Smooth muscle cell (in vitro differentiated cells): ENCODE measurements at regions not wholly inside any gene's neighbourhood (a gene's known extent, or its start where the extent isn't known, plus 50 kb on each side); places are given as distances from the start of the nearest gene placed in this dataset.

ENCODE experiments used
- DNase-seq: peaks from one replicate; lab custom pipeline; 2025; ENCODE audit not compliant: unreplicated experiment; lab: John Stamatoyannopoulos, UW
- H2AFZ ChIP-seq: fragments of 200-600 bp; sonication (generic); 2 replicates; pipeline ENCODE4 v1.6.0; 2016; ENCODE audit warnings: antibody characterized with exemption, low read depth, mild to moderate bottlenecking
- H3F3A ChIP-seq: fragments of 200-600 bp; sonication (generic); 2 replicates; pipeline ENCODE4 v1.6.0; 2017; ENCODE audit warnings: antibody characterized with exemption, low read depth
- H3K27ac ChIP-seq: fragments of 200-600 bp; sonication (generic); 2 replicates; pipeline ENCODE4 v1.5.1; 2016; ENCODE audit warnings: low read depth, mild to moderate bottlenecking
- H3K27me3 ChIP-seq: fragments of 200-600 bp; sonication (generic); 2 replicates; pipeline ENCODE4 v1.6.1; 2016; ENCODE audit warnings: low read depth, mild to moderate bottlenecking
- H3K36me3 ChIP-seq: fragments of 200-600 bp; sonication (generic); 2 replicates; pipeline ENCODE4 v1.5.1; 2016; ENCODE audit warnings: low read depth
- H3K4me1 ChIP-seq: fragments of 200-600 bp; sonication (generic); 2 replicates; pipeline ENCODE4 v1.5.1; 2016; ENCODE audit warnings: low read depth
- H3K4me2 ChIP-seq: fragments of 200-600 bp; sonication (generic); 2 replicates; pipeline ENCODE4 v1.6.0; 2016; ENCODE audit warnings: mild to moderate bottlenecking
- H3K4me3 ChIP-seq: fragments of 200-600 bp; sonication (generic); 2 replicates; pipeline ENCODE4 v1.5.1; 2016; ENCODE audit warnings: mild to moderate bottlenecking
- H3K79me2 ChIP-seq: fragments of 200-600 bp; sonication (generic); 2 replicates; pipeline ENCODE4 v1.6.0; 2016; ENCODE audit warnings: low read depth, mild to moderate bottlenecking
- H3K9ac ChIP-seq: fragments of 200-600 bp; sonication (generic); 2 replicates; pipeline ENCODE4 v1.6.0; 2016; ENCODE audit warnings: low read depth
- H3K9me3 ChIP-seq: fragments of 200-600 bp; sonication (generic); replicated peaks from 2 replicates; pipeline ENCODE4 v1.5.1; 2016; ENCODE audit warnings: low read depth
- H4K20me1 ChIP-seq: fragments of 200-600 bp; sonication (generic); 2 replicates; pipeline ENCODE4 v1.6.0; 2016; ENCODE audit warnings: low read depth
- WGBS: methylation state at CpG from one replicate; pipeline ENCODE4 v1.1.7; 2016; ENCODE audit warnings: low lambda C conversion rate; 5-methylcytosine and 5-hydroxymethylcytosine counted together
- TF ChIP-seq, protein P1 (sequence below): fragments of 200-600 bp; sonication (generic); IDR thresholded peaks from 2 replicates; pipeline ENCODE4 v1.5.1; 2017; ENCODE audit warnings: borderline replicate concordance, mild to moderate bottlenecking, antibody characterized with exemption; ENCODE audit not compliant: insufficient read depth, poor library complexity, severe bottlenecking

- Histone ChIP-seq H3K27ac (no peak overlapping the region), H3K36me3 (no peaks in the 10 kb centered on the region), H3K4me1 (no peaks in the 10 kb centered on the region), H3F3A (no peaks in the 10 kb centered on the region), H3K4me2 (no peak overlapping the region), H3K27me3 (peaks cover 11% of the 10 kb centered on the region), H2AFZ (no peak overlapping the region), H3K79me2 (no peaks in the 10 kb centered on the region), H3K9me3 (no peaks in the 10 kb centered on the region), H3K9ac (no peak overlapping the region), H4K20me1 (no peaks in the 10 kb centered on the region), H3K4me3 (no peak overlapping the region)
- WGBS, result 88% methylated on average over 2 of the region's 2 CpGs
- no peak for DNase-seq
- TF ChIP-seq, protein P1, sequence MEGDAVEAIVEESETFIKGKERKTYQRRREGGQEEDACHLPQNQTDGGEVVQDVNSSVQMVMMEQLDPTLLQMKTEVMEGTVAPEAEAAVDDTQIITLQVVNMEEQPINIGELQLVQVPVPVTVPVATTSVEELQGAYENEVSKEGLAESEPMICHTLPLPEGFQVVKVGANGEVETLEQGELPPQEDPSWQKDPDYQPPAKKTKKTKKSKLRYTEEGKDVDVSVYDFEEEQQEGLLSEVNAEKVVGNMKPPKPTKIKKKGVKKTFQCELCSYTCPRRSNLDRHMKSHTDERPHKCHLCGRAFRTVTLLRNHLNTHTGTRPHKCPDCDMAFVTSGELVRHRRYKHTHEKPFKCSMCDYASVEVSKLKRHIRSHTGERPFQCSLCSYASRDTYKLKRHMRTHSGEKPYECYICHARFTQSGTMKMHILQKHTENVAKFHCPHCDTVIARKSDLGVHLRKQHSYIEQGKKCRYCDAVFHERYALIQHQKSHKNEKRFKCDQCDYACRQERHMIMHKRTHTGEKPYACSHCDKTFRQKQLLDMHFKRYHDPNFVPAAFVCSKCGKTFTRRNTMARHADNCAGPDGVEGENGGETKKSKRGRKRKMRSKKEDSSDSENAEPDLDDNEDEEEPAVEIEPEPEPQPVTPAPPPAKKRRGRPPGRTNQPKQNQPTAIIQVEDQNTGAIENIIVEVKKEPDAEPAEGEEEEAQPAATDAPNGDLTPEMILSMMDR, result no peak
These were observed 320.0 kb downstream of the BRINP2 start for GRCh38 chr1:177490786-177491185.

DNA sequence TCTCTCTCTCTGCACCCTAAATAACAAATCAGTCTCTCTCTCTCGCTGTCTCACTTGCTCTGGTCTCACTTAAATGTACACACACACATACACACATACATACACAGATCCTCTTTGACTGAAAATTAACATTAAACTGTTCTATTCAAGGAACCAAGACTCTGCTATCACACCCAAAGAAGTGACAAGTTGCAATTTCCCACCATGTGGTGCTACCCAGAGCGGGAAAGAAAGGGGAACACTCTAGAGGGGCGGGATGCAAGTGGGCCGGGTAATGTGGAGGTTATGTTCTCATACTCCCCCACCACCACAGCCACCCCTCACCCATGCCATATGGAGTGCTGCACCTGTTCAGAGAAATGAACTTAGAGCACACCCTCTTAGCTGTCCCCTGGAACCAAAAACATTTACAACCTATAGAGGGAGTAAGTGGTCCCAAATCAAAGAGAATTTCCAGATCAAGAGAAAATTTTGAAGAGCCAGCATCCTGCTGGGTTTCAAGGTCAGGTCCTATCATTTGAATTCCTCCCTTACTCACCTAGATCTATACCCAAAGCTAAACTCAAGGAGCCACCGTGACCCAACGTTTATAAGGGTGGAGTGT is 319.4 kb downstream of the BRINP2 start:
- Histone ChIP-seq H3K27ac (no peak overlapping the region), H3K79me2 (no peaks in the 10 kb centered on the region), H3K36me3 (no peaks in the 10 kb centered on the region), H4K20me1 (no peaks in the 10 kb centered on the region), H3K27me3 (peaks cover 11% of the 10 kb centered on the region), H3K9ac (no peak overlapping the region), H3F3A (no peaks in the 10 kb centered on the region), H3K4me1 (no peaks in the 10 kb centered on the region), H3K4me3 (no peak overlapping the region), H2AFZ (no peak overlapping the region), H3K9me3 (no peaks in the 10 kb centered on the region), H3K4me2 (no peak overlapping the region)
- WGBS, result 89% methylated on average over 6 of the region's 6 CpGs
- no peak for DNase-seq
- TF ChIP-seq, protein P1, result no peak

DNA sequence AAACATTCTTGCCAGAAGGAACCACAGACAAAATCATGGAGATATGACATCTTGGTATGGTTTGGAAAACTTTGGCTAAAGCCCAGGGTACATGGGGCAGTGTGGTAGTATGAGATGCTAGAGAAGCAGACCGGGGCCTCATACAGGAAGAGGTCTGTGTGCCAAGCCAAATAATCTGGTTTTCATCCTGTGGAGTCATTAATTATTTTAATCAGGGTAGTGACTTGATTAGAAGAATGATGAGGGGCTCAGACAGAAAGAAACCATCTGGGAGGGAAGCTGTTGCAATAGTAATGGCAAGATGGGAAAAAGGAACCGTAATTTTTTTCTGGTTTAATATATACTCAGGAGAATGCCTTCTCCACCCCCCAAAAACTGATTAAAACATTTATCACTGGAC is 318.0 kb downstream of the BRINP2 start:
- Histone ChIP-seq H3K4me1 (no peaks in the 10 kb centered on the region), H3K9me3 (no peaks in the 10 kb centered on the region), H3K27ac (no peak overlapping the region), H4K20me1 (no peaks in the 10 kb centered on the region), H3K27me3 (peaks cover 11% of the 10 kb centered on the region), H3F3A (no peaks in the 10 kb centered on the region), H3K79me2 (no peaks in the 10 kb centered on the region), H3K4me2 (no peak overlapping the region), H3K36me3 (no peaks in the 10 kb centered on the region), H3K9ac (no peak overlapping the region), H3K4me3 (no peak overlapping the region), H2AFZ (no peak overlapping the region)
- TF ChIP-seq, protein P1, result no peak
- WGBS, result 77% methylated on average over 2 of the region's 2 CpGs
- no peak for DNase-seq

DNA sequence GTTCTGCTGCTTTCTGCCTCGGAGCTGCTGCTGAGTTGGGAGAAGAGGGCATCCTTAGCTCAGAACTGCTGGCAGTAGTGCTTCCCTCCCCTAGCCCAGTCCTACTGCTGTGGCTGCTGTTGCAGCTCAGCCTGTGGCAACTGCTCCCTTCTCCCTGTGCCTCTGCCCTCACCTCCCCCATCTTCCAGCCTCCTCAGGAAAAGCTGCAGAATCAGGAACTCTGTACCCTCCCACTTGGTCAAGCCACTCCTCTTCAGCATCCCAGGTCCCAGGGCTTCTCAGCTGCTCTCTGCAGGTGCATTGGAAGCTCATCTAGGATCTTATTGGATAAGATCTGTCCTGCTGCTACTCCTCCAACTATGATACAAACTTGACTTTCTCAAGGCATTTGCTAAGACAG is 316.7 kb downstream of the BRINP2 start:
- Histone ChIP-seq H3K27ac (no peak overlapping the region), H3K4me2 (no peak overlapping the region), H3K79me2 (no peaks in the 10 kb centered on the region), H3F3A (no peaks in the 10 kb centered on the region), H3K9ac (no peak overlapping the region), H3K36me3 (no peaks in the 10 kb centered on the region), H3K9me3 (no peaks in the 10 kb centered on the region), H3K4me3 (no peak overlapping the region), H3K27me3 (peaks cover 11% of the 10 kb centered on the region), H2AFZ (no peak overlapping the region), H3K4me1 (no peaks in the 10 kb centered on the region), H4K20me1 (no peaks in the 10 kb centered on the region)
- TF ChIP-seq, protein P1, result no peak
- DNase-seq, result no peak
- WGBS, result 89% methylated on average over 1 of the region's 1 CpG
